H9 (cell line): ENCODE measurements at regions not wholly inside any gene's neighbourhood (a gene's known extent, or its start where the extent isn't known, plus 50 kb on each side); places are given as distances from the start of the nearest gene placed in this dataset.

Experiments
- DNase-seq: peaks from one replicate; pipeline ENCODE4 v3.0.0-alpha.2; 2017
- H2AFZ ChIP-seq: one replicate; pipeline ENCODE4 v1.6.1; 2013; ENCODE audit warnings: mild to moderate bottlenecking, low read length, control low read depth, moderate library complexity
- H2AK5ac ChIP-seq: 2 replicates; pipeline ENCODE4 v1.6.1; 2013; ENCODE audit warnings: low read length, control low read depth, mixed read lengths; ENCODE audit not compliant: insufficient read length
- H2BK120ac ChIP-seq: one replicate; pipeline ENCODE4 v1.6.1; 2013; ENCODE audit warnings: low read depth, mild to moderate bottlenecking, low read length, control low read depth, inconsistent platforms; ENCODE audit not compliant: poor library complexity, severe bottlenecking
- H2BK12ac ChIP-seq: 2 replicates; pipeline ENCODE4 v1.6.1; 2013; ENCODE audit warnings: low read length, control low read depth, mixed read lengths, low read depth; ENCODE audit not compliant: insufficient read length
- H2BK15ac ChIP-seq: 2 replicates; pipeline ENCODE4 v1.6.1; 2013; ENCODE audit warnings: low read depth, low read length, control low read depth
- H2BK20ac ChIP-seq: one replicate; pipeline ENCODE4 v1.6.1; 2013; ENCODE audit warnings: low read depth, mild to moderate bottlenecking, low read length, control low read depth, inconsistent platforms; ENCODE audit not compliant: poor library complexity, severe bottlenecking
- H2BK5ac ChIP-seq: 2 replicates; pipeline ENCODE4 v1.6.1; 2013; ENCODE audit warnings: low read length, control low read depth, mixed read lengths; ENCODE audit not compliant: insufficient read length
- H3K14ac ChIP-seq: 2 replicates; pipeline ENCODE4 v1.6.1; 2013; ENCODE audit warnings: low read length, control low read depth; ENCODE audit not compliant: insufficient read depth
- H3K18ac ChIP-seq: 2 replicates; pipeline ENCODE4 v1.6.1; 2013; ENCODE audit warnings: low read depth, mild to moderate bottlenecking, mixed read lengths, low read length, control low read depth; ENCODE audit not compliant: insufficient read length
- H3K23ac ChIP-seq: 2 replicates; pipeline ENCODE4 v1.6.1; 2013; ENCODE audit warnings: low read length, control low read depth, mixed read lengths, low read depth; ENCODE audit not compliant: insufficient read length
- H3K23me2 ChIP-seq: 2 replicates; pipeline ENCODE4 v1.6.1; 2013; ENCODE audit warnings: low read depth, mild to moderate bottlenecking, mixed read lengths, low read length, control low read depth; ENCODE audit not compliant: insufficient read length, poor library complexity, severe bottlenecking
- H3K27ac ChIP-seq: 2 replicates; pipeline ENCODE4 v1.5.1; 2013; ENCODE audit warnings: low read length, control low read depth, mixed read lengths, low read depth; ENCODE audit not compliant: insufficient read length
- H3K27me3 ChIP-seq: 2 replicates; pipeline ENCODE4 v1.6.1; 2013; ENCODE audit warnings: low read length, control low read depth, inconsistent platforms; ENCODE audit not compliant: insufficient read depth
- H3K4ac ChIP-seq: 2 replicates; pipeline ENCODE4 v1.6.1; 2013; ENCODE audit warnings: low read depth, mild to moderate bottlenecking, control low read depth, inconsistent platforms, low read length, moderate library complexity
- H3K4me1 ChIP-seq: 2 replicates; pipeline ENCODE4 v1.6.1; 2013; ENCODE audit warnings: low read length, control low read depth, inconsistent platforms; ENCODE audit not compliant: insufficient read depth
- H3K4me2 ChIP-seq: 2 replicates; pipeline ENCODE4 v1.6.1; 2013; ENCODE audit warnings: low read length, control low read depth, mixed read lengths; ENCODE audit not compliant: insufficient read length, insufficient read depth
- H3K56ac ChIP-seq: 2 replicates; pipeline ENCODE4 v1.6.1; 2013; ENCODE audit warnings: low read depth, mild to moderate bottlenecking, mixed read lengths, low read length, control low read depth; ENCODE audit not compliant: insufficient read length
- H3K79me1 ChIP-seq: 2 replicates; pipeline ENCODE4 v1.6.1; 2013; ENCODE audit warnings: low read depth, mild to moderate bottlenecking, moderate library complexity, low read length, control low read depth, inconsistent platforms; ENCODE audit not compliant: insufficient read depth, poor library complexity, severe bottlenecking
- H3K79me2 ChIP-seq: 2 replicates; pipeline ENCODE4 v1.6.1; 2013; ENCODE audit warnings: low read length, control low read depth, inconsistent platforms; ENCODE audit not compliant: insufficient read depth
- H3K9ac ChIP-seq: 2 replicates; pipeline ENCODE4 v1.6.1; 2013; ENCODE audit warnings: low read length, control low read depth, mixed read lengths; ENCODE audit not compliant: insufficient read length; ENCODE audit errors: extremely low read depth
- H3K9me3 ChIP-seq: one replicate; pipeline ENCODE4 v1.6.1; 2013; ENCODE audit warnings: low read depth, low read length, inconsistent platforms; ENCODE audit not compliant: control insufficient read depth
- H3T11ph ChIP-seq: one replicate; pipeline ENCODE4 v1.6.1; 2013; ENCODE audit warnings: mild to moderate bottlenecking, low read length, control low read depth, inconsistent platforms
- H4K20me1 ChIP-seq: one replicate; pipeline ENCODE4 v1.6.1; 2013; ENCODE audit not compliant: control insufficient read depth, insufficient read length, insufficient read depth
- H4K5ac ChIP-seq: 2 replicates; pipeline ENCODE4 v1.6.1; 2013; ENCODE audit warnings: low read depth, mild to moderate bottlenecking, mixed read lengths, low read length, control low read depth; ENCODE audit not compliant: insufficient read length
- H4K8ac ChIP-seq: replicated peaks from 2 replicates; pipeline ENCODE4 v1.6.1; 2013; ENCODE audit warnings: low read length, control low read depth, mixed read lengths, low read depth; ENCODE audit not compliant: insufficient read length
- H4K91ac ChIP-seq: 2 replicates; pipeline ENCODE4 v1.6.1; 2013; ENCODE audit warnings: low read depth, mild to moderate bottlenecking, moderate library complexity, mixed read lengths, low read length, control low read depth; ENCODE audit not compliant: insufficient read length
- H3K27ac Mint-ChIP-seq, 3 experiments: 2 replicates in 2 of 3; 3 replicates in 1 of 3; pipeline ENCODE4 v1.8.0; 2020 to 2021; ENCODE audit warnings: mixed read lengths in 3 of 3, mild to moderate bottlenecking in 1 of 3, moderate library complexity in 1 of 3
- H3K27me3 Mint-ChIP-seq: 2 replicates; pipeline ENCODE4 v1.8.0; 2021; ENCODE audit warnings: low read depth, mild to moderate bottlenecking, moderate library complexity, mixed read lengths
- H3K36me3 Mint-ChIP-seq, 3 experiments: 2 replicates in 2 of 3; 3 replicates in 1 of 3; pipeline ENCODE4 v1.8.0; 2020 to 2021; ENCODE audit warnings: low read depth in 3 of 3, mixed read lengths in 3 of 3; ENCODE audit not compliant: insufficient read depth in 1 of 3
- H3K4me1 Mint-ChIP-seq, 2 experiments: 2 replicates each; pipeline ENCODE4 v1.8.0; 2020; ENCODE audit warnings: mixed read lengths in 2 of 2
- H3K4me3 Mint-ChIP-seq, 2 experiments: 2 replicates in 1 of 2; 3 replicates in 1 of 2; pipeline ENCODE4 v1.8.0; 2020 to 2021; ENCODE audit warnings: mild to moderate bottlenecking in 2 of 2, mixed read lengths in 2 of 2, moderate library complexity in 1 of 2
- H3K9me3 Mint-ChIP-seq, 2 experiments: 2 replicates in 1 of 2; 3 replicates in 1 of 2; pipeline ENCODE4 v1.8.0; 2020; ENCODE audit warnings: mild to moderate bottlenecking in 2 of 2, mixed read lengths in 2 of 2, moderate library complexity in 1 of 2
- CTCF ChIP-seq: fragments of 200-600 bp; sonication (generic); conservative IDR thresholded peaks from 3 replicates; pipeline ENCODE4 v1.8.0; 2021; ENCODE audit warnings: antibody characterized with exemption, mild to moderate bottlenecking
- WGBS: extraction: QIAGEN DNeasy Blood & Tissue Kit; methylation state at CpG from one replicate; pipeline ENCODE4 v1.1.7; 2013; ENCODE audit warnings: missing lambda C conversion rate, low lambda C conversion rate, mixed read lengths; ENCODE audit not compliant: insufficient read length; ENCODE audit errors: extremely low coverage; 5-methylcytosine and 5-hydroxymethylcytosine counted together

- H3K36me3 Mint-ChIP-seq, result no peaks in the 10 kb centered on the region
- no CpG with 5 or more reads among the region's 1 CpG for WGBS
- Histone ChIP-seq H2AFZ (no peak overlapping the region), H3K9ac (no peak overlapping the region), H3K18ac (no peak overlapping the region), H2BK12ac (no peak overlapping the region), H4K8ac (no peak overlapping the region), H3K14ac (no peak overlapping the region), H3K56ac (no peak overlapping the region), H2AK5ac (no peak overlapping the region), H3K27me3 (no peaks in the 10 kb centered on the region), H4K91ac (no peak overlapping the region), H3K23me2 (no peaks in the 10 kb centered on the region), H3K79me2 (no peaks in the 10 kb centered on the region), H4K20me1 (no peaks in the 10 kb centered on the region), H3K4me2 (no peak overlapping the region), H2BK5ac (no peak overlapping the region), H4K5ac (no peak overlapping the region), H3K79me1 (no peaks in the 10 kb centered on the region), H3K27ac (no peak overlapping the region), H2BK20ac (no peak overlapping the region), H2BK120ac (no peak overlapping the region), H3T11ph (no peak overlapping the region), H2BK15ac (no peak overlapping the region), H3K23ac (no peak overlapping the region), H3K4ac (no peak overlapping the region), H3K4me1 (no peaks in the 10 kb centered on the region), H3K9me3 (no peaks in the 10 kb centered on the region)
- no peaks in the 10 kb centered on the region for H3K4me1 Mint-ChIP-seq
- H3K27me3 Mint-ChIP-seq, result no peaks in the 10 kb centered on the region
- H3K27ac Mint-ChIP-seq, result no peak overlapping the region
- H3K9me3 Mint-ChIP-seq, result no peaks in the 10 kb centered on the region
- no peak for DNase-seq
- H3K4me3 Mint-ChIP-seq, result no peak overlapping the region
- TF ChIP-seq CTCF, result no peak
Measured at GRCh38 chr4:125758438-125758837, 443.7 kb downstream of the FAT4 start.
